ENCODE measurements at regions not wholly inside any gene's neighbourhood (a gene's known extent, or its start where the extent isn't known, plus 50 kb on each side); places are given as distances from the start of the nearest gene placed in this dataset.

DNA sequence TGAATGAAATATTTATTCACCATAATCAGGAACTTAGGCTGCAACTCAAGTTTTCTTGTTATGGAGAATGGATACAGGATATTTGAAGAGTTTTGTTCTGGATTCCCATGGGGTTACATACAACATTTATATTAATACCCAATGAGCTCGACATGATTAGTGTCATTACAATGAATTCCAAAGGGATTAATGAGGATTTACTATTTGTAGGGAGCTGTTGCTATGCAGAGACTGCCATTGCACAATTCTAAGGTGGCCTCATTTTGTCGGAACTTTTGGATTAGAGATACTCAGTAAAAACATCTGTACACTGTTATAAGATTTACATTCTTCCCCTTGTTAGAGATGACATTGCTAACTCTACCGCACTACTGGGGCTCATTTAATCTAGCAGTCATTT is 586.8 kb upstream of the MAP3K7 start:
- no peak for DNase-seq (ENCODE audit: low spot score)

DNA sequence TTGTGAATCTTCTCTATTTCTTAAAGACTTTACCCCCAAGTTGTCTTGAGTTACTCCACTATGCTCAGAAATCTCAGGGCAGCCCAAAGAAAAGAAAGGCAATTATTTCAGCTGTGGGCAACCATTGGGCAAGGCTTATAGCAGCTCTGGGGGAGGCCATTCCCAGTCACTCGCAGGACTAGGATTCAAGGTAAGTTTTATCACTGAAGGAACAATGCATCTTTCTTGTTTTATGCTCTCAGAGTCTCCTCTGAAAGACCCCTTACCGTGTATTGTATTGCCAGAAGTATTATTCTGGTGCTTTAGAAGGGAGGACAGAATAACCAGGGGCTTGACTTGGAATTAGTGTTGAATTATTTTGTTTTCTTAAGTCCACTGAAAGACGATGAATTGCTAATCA is 586.3 kb upstream of the MAP3K7 start:
- DNase-seq (ENCODE audit: low spot score): no peak

DNA sequence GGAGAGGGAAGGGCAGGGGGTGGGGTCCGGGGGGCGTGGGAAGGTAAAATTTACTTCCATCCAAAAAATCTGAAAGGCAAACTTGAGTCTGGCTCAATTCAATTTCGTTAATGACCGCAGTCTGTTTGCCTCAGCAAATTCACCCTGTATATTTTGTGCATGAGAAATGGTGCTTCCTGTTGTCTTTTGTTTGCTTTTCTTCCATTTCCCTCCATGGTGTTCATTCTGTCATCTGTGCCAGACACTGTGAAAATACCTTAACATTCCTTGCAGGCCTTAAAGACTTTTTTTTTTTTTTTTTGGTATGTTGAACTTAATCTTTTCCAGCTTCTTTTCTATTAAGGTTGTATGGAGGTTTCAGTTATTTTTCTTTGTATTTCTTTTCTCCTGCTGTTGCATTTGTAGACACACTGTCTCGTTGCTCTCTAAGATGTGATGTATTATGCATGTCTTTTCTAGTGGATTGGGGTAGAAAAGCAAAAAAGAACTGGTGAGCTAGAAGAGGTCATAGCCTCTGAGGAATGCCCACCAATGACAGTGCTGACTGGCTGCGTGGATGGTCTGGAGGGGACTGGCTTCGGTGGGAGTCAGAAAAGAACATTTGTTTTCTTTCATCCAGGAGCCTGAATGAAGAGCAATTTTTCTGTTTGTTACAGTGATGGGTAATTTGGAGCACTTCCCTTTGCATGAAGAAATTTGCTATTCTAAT is 585.0 kb upstream of the MAP3K7 start:
- DNase-seq (ENCODE audit: low spot score): no peak

GRCh38 chr6:91167846-91168245 is 581.0 kb upstream of the MAP3K7 start:
- DNase-seq (ENCODE audit: low spot score): no peak

GRCh38 chr6:91166271-91167046 is 579.6 kb upstream of the MAP3K7 start:
- no peak for DNase-seq (ENCODE audit: low spot score)

DNA sequence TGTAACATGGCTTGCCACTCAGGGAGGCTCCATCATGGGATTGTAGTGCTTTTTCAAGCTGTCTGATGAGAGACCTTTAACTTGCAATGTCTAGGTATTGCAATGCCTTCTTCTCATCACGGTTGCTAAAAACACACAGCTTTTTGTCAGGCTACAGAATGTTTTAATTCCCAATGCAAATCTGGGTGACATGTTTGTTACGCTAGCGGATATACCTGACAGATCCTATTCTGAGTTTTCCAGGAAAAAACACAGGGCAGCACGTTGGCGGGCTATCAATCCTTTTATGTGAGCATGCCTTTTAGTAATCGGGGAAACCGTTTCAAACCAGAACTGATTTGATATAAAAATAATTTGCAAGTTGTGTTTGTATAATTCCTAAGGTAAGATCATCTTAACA is 577.2 kb upstream of the MAP3K7 start:
- DNase-seq (ENCODE audit: low spot score): no peak

DNA sequence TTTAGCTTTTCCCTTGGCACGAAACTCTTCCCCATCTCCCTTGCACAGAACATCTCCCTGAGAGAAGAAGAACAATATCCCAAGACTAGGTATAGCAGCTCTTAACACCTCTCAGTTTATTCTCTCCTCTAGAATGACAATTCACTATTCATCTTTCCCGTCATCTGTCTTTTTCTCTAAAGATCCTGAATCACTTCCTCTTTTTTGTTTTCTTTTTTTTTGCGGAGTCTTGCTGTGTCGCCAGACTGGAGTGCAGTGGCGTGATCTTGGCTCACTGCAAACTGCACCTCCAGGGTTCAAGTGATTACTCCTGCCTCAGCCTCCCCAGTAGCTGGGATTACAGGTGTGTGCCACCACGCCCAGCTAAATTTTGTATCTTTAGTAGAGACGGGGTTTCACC is 574.4 kb upstream of the MAP3K7 start:
- DNase-seq (ENCODE audit: low spot score): no peak

DNA sequence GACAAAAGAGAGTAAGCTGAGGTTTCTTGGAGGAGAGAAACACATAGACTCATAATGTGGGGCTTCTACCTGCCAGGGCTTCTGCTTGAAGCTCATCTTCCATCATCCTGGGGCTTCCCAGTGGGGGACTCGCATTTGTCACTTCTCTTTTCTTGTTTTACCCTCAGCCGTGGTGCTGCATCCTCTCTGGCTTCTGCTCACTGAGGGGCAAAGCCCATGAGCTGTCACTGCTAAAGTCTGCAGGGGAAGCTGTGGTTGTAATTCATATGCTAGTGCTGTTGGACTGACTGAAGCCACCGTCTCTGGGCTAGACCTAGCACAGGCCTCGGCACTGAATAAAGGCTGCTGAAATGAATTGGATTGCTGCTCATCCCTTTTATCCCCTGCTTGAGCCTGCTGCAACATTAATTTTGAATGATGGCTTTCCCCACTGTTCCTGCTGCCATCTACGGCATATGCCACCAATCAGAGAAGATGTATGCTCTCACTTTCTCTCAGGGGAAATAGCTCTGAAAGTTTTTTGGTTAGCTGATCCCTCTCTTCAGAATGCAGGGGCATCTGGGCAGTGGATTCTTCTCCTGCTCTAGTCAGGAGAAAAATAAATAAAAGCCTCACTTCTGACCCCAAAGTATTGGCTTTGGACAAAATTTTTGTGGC is 568.4 kb upstream of the MAP3K7 start:
- DNase-seq (ENCODE audit: low spot score): no peak

DNA sequence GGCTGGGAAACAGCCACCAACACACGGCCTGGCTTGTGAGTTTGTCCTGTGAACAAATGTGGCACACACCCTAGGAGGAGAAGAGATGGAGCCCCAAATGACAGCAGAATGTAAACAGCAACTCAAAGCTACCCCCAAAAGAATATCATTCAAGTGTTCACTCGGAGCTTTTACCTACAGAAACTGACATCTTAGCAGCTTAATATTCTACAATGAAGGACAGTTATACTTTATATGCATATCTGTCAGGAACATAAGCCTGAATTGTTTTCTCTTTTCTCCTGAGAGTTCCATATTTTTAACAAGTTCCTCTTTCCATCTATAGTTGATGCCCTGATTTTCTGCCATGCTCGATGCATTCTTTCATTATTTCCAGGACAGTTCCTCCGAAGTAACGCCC is 566.0 kb upstream of the MAP3K7 start:
- no peak for DNase-seq (ENCODE audit: low spot score)

- DNase-seq (ENCODE audit: low spot score): no peak
Observed at GRCh38 chr6:91149956-91150705, 563.3 kb upstream of the MAP3K7 start.

- DNase-seq (ENCODE audit: low spot score): no peak
Observed at GRCh38 chr6:91149246-91149955, 562.5 kb upstream of the MAP3K7 start.

GRCh38 chr6:91144126-91144525 is 557.3 kb upstream of the MAP3K7 start:
- DNase-seq (ENCODE audit: low spot score): no peak

- DNase-seq (ENCODE audit: low spot score): no peak
Observed at GRCh38 chr6:91142154-91142553, 555.3 kb upstream of the MAP3K7 start.

DNA sequence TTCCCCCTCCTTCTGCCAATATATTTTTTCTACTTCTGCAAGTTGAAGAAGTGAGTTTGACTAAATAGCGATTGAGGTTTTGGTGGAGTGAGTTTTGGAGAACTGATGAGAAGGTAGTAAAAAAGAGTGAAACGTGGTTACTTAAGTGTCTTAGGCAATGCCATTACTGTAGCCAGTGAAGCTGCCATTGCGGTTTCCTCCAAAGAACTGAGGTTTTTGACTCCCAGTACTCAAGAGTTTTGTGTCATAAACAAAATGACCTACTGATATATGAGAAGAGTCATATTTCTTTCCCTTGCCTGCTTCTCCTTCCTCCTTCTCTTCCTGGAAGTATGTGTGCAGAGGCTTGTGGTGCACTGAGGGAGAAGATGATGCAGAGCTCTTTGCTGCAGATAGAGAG is 554.5 kb upstream of the MAP3K7 start:
- DNase-seq (ENCODE audit: low spot score): no peak

GRCh38 chr6:91140449-91140848 is 553.6 kb upstream of the MAP3K7 start:
- DNase-seq (ENCODE audit: low spot score): no peak

DNA sequence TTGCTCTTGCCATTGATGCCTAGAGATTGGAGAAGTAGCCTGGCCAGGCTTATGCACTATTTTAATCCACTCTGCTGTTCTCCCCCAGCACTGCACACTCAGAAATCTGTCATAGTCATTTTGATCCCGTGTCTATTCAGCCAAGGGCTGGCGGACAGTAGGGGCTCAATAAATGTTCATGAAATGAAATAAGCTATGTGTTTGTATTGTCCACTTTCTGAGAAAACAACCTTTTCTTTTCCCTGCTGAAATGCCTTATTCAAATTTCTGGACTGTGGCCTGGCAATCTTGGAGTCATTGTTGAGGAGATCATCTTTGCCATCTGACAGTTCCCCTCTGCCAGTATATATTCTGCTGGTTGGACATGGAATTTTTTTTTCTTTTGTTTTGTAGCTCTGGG is 550.4 kb upstream of the MAP3K7 start:
- no peak for DNase-seq (ENCODE audit: low spot score)

- no peak for DNase-seq (ENCODE audit: low spot score)
Observed at GRCh38 chr6:91135406-91136103, 548.7 kb upstream of the MAP3K7 start.

DNA sequence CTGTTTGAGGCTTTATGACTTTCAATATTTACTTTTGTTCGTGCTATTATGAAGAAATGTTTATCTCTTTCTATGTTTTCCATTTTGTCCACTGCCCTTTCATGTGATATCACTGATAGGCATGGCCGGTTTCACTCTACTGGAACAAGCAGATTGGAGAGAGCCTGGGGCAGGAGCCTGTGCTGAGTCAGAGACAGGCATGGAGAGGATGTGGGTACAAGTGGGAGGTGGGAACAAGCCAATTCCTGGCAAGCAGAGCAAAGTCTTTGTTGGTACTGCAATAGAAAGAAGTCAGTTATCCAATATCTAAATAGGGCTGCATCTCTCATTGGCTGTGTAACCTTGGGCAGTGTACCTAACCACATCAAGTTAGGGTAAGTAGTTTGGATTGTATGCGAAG is 545.6 kb upstream of the MAP3K7 start:
- no peak for DNase-seq (ENCODE audit: low spot score)

DNA sequence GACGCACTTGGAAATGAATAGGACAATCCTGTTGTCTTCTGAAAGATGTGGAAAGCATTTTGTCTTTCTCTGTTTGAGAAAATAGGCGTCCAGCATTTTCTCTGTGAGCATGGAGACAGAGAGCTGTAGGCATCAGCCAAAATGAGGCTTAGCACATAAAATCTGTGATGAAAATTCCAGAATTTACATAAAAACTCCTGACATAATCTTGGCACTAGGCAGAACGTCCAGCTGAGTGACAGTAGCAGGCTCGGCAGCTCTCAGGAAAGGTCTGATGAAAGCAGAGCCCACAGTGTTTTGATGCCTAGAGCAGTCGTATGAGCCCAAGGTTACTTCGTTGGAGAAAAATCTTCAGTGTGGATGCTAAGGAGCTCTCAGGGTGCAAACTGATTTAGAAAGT is 543.3 kb upstream of the MAP3K7 start:
- DNase-seq (ENCODE audit: low spot score): no peak

GRCh38 chr6:91127752-91128151 is 540.9 kb upstream of the MAP3K7 start:
- DNase-seq (ENCODE audit: low spot score): no peak

- no peak for DNase-seq (ENCODE audit: low spot score)
Observed at GRCh38 chr6:91126876-91127275, 540.0 kb upstream of the MAP3K7 start.
